HG02759 (cell line): ENCODE measurements at regions not wholly inside any gene's neighbourhood (a gene's known extent, or its start where the extent isn't known, plus 50 kb on each side); places are given as distances from the start of the nearest gene placed in this dataset.

Experiments
- ATAC-seq: cut with Tn5 transposase; IDR thresholded peaks from one replicate; pipeline ENCODE4 v1.9.1; 2021; ENCODE audit warnings: mild to moderate bottlenecking, moderate library complexity; ENCODE audit not compliant: unreplicated experiment

DNA sequence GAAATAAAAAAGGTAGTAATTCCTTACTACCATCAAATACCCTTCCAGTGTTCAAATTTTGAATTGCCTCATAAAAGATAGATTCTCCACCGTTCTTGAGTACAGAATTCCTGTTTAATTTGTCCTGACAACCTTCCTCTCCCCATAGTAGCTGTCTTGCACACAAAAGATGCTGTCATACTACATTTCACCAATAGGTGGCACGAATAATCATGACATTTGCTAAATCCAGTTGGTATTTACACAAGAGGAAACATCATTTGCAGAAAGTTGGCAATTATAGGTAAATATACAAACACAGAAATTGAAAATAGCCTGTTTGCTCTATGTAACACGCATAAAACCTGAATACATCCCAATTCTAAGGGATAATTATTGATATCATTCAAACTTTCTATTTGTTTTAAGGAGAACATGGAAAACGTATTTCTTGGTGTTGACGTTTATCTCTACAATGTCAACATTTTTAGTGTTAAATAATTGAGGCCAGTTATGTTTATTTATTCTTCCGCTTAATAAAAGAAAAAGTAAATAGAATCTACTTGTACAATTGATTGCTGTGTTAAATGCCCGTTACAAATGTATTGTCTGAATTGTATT is 58.3 kb upstream of the CLDN10 start:
- peak; percentile 59 for ATAC-seq

DNA sequence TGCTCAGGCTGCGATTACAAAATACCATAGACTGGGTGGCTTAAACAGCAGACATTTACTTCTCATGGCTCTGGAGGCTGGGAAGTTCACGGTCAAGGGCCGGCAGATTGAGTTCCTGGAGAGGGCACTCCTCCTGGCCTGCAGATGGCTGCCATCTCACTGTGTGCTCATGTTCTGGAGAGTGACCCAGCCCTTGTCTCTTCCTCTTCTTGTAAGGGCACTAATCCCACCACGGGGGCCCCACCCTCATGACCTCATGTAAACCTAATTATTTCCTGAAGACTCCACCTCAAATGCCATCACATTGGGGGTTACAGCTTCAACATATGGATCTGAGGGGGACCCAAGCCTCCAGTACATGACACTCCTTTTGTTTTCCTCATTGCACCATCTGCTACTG is 56.0 kb upstream of the CLDN10 start:
- no peak for ATAC-seq

DNA sequence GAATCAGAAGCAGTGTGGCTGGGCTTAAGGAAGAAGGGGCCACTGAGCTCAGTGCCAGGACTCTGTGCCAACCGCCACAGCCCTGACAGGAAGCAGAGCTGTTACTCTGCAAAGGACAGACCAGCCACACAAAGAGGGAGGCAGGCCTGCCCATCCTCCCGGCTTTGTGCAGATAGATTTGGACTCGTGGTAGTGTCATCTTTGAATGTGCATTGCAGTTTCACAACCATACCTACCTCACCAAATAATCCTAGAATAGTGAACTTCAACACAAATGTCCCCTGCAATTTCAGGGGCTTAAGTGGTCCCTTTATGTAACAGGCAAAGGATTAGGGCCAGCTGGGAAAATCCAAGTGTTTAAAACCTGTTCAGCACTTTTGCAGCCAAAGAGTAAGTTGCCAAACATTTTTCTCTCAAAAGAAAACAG is 55.1 kb upstream of the CLDN10 start:
- no peak for ATAC-seq

DNA sequence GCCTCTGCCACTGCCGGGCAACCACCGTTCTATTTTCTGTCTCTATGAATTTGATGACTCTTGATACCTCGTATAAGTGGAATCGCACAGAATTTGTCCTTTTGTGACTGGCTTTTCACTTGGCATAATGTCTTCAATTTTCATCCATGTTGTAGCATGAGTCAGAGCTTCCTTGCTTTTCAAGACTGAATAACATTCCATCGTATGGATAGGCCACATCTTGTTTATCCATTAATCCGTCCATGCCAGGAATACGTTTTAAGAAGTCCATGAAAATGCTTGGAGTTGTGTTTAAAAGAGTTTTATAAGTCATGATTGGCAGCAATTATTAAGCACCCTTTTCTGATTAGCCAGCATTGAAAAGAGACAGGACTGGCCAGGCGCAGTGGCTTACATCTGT is 53.6 kb upstream of the CLDN10 start:
- no peak for ATAC-seq

DNA sequence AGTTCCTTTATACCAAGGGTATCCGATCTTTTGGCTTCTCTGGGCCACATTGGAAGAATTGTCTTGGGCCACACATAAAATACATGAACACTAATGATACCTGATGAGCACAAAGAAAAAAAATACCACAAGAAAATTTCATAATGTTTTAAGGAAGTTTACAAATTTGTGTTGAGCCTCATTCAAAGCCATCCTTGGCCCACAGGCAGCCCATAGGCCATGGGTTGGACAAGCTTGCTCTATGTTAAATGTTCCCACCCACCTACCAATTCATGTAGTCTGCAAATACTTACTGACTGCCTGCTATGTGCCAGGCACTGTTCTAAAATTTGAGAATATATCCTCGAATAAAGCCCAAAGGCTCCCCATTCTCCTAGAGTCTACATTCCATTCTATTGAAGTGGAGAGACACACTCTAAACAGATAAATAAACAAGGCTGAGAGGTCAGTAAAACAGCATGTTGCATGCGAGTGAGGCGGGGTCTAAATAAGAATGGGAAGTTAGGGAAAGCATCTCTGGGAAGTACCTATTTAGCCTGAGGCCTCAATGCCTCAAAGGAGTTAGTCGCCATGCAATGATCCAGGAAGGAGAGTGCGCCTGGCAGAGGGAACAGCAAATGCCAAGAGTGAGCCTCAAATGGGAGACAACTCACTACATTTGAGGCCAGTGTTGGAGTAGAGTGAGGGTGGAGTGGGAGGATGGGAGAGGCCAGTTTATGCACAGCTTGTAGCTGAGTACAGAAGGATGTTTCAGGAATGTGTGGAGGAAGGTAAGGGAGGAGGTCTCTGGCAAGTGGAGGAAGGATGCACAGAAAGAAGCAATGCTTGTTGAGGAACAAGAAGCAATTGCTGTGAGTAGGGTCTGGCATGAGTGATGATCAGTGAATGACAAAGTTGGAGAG is 52.5 kb upstream of the CLDN10 start:
- no peak for ATAC-seq

DNA sequence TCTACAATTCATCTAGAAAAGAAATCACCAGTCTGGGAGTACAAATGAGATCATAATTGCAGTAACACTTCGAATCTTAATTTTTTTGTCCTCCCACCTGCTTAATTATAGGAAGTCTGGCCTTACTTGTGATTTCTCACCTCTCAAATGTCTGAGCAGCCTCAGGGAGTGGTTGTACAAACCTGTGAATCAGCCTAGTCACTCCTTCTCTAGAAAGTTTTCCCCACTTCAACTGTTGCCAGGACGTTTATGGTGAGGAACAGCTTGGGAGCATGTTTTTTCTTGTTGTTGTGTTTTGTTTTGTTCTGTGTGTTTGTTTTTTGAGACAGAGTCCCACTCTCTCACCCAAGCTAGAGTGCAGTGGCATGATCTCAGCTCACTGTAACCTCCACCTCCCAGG is 50.3 kb upstream of the CLDN10 start:
- ATAC-seq = no peak
